ENCODE measurements at regions not wholly inside any gene's neighbourhood (a gene's known extent, or its start where the extent isn't known, plus 50 kb on each side); places are given as distances from the start of the nearest gene placed in this dataset.

- no peak for DNase-seq (ENCODE audit: low read depth)
These were observed 52.9 kb upstream of the SLC28A3 start for GRCh38 chr9:84393266-84393950.

GRCh38 chr9:84394036-84394435 is 53.5 kb upstream of the SLC28A3 start:
- no peak for DNase-seq (ENCODE audit: low read depth)

GRCh38 chr9:84397151-84397728 is 56.7 kb upstream of the SLC28A3 start:
- peak; percentile 26 for DNase-seq (ENCODE audit: low read depth)

DNA sequence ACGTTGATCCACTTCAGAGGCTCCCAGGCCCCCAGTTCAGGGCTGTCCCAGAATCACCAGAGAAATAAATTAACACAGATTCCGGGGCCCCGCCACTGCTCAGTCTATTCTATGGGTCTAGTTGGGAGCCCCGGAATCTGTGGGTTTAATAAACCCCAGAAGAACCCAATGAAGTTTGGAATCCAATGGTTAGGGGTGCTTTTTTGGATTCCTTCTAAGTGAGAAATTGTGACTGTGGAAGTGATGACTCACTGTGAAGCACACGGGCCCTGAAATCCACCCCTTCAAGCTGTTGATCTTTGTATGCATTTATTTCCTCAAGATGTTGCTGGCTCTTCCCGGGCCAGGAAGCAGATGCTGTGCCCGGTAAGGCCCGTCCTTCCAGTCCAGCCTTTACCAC is 57.3 kb upstream of the SLC28A3 start:
- DNase-seq (ENCODE audit: low read depth): no peak

DNA sequence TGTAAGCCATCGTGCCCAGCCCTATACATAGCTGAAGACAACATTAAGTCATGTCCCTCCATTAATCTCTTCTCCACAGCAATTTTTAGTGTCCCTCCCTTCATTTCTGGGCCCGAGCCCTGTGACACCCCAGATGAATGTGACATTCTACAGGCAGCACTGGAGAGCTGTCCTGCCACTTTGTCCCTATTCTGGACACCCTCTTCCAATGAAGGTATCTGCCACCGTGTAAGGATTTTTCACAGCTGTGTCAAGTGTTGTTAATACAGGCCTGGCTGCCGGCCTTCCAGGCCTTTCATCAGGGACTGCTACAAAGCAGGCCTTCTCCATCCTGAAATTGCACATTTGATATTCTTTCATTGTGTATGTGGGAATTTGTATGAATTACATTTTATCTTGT is 62.0 kb upstream of the SLC28A3 start:
- DNase-seq (ENCODE audit: low read depth): no peak

GRCh38 chr9:84403288-84403687 is 62.7 kb upstream of the SLC28A3 start:
- DNase-seq (ENCODE audit: low read depth): no peak

DNA sequence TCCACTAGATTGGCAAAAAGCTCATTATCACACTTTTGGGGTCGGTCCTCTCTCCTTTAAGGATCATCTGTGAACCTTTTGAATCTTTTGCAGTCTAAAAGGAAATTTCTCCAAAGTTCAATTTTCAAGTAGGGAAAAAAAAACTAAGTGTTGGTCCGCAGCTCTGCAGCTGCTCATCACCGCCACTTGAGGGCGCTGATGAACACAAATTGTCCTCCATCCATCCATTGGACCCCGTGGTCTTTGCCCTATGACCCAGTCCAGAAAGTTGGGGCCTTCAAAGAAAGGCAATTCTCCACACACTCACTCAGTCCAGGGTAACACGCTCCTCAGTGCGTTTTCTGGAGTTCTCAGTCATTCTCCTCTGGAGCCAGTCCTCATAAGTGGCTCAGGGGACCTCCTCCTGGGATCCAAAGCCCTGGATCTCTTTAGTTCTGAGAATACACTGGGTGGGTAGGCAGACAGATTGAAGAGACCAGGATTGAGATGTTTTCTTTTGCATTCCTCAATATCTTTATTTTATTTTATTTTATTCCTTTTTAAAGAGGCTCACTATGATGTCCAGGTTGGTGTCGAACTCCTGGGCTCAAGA is 63.6 kb upstream of the SLC28A3 start:
- no peak for DNase-seq (ENCODE audit: low read depth)

DNA sequence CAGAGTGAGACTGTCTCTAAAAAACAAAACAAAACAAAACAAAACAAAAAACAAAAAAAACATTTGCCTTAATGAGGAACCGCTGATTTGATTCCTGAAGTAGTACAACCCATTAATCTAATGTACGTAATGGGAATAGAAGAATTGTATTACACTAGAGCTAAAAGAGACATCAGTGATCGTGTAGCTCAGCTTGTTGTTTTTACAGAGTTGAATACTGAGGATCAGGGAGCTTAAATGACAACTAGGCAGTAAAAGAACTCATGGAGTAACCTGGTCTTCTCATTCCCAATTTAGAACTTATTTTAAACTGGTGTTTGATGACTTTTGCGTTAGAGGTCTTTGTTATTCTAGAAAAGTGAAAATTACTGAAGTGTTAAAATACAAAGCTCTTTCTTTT is 65.1 kb upstream of the SLC28A3 start:
- no peak for DNase-seq (ENCODE audit: low read depth)

DNA sequence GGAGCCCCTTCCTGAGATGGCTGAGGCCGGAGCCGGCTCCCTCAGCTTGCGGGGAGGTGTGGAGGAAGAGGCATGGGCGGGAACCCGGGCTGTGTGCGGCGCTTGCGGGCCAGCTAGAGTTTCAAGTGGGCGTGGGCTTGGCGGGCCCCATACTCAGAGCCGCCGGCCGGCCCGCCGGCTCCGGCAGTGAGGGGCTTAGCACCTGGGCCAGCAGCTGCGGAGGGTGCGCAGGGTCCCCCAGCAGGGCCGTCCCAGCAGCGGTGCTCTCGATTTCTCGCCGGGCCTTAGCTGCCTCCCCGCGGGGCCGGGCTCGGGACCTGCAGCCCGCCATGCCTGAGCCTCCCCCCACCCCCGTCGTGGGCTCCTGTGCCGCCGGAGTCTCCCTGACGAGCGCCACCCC is 67.9 kb upstream of the SLC28A3 start:
- DNase-seq (ENCODE audit: low read depth): no peak

DNA sequence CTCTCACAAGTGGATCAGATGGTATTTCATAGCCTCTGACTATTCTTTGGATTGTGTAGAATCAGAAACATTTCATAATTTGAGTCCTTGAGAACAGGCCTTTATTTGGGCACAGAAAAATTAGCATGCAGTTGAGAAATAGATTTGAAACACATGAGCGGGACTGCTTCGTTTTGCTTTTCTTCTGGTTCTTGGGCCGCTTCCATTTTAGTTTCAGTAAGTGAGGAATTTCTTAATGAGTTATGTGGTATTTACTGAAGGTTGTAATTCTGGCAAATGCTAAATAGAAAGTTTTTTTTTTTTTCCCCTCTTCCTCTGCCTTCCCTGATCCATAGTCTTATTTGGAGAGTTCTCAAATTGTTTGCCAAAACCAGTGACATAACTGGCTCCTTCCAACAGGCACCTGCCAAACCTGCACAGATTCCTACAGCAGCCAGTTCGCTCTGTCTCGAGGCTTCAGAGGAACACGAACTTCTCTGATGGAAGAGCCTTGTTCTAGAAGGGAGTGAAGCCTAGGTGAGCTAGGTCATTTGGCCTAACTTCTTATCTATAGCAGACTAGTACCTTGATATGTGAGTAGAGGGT is 71.2 kb upstream of the SLC28A3 start:
- no peak for DNase-seq (ENCODE audit: low read depth)

- DNase-seq (ENCODE audit: low read depth): no peak
These were observed 72.1 kb upstream of the SLC28A3 start for GRCh38 chr9:84412654-84413053.

- DNase-seq (ENCODE audit: low read depth): no peak
These were observed 72.7 kb upstream of the SLC28A3 start for GRCh38 chr9:84413301-84413700.

DNA sequence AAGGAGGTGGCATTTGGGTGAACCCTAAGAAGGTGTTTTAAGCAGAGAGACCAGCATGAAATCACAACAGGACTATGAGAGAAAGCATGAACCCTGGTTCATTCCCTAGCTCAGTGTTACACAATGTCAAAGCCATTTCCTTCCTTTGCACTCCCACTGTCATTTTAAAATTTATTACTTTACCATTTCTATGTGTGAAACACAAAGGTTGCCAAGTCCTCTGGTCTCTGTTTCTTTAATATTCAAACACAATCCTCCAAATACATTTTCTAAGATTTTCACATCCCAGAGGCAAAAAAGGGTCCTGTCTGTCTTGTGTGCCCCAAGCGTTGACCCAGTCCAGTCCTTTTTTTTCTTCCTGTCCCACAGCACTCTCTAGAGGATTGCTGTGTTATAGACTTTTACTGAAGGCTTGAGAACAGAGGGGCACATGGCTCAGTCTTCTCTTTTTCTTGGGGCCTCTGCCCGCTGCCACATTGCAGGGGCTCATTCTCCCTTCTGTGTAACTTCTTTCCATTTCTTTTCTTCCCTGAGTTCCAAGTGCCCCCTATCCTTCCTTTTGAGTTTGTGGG is 78.6 kb upstream of the SLC28A3 start:
- DNase-seq (ENCODE audit: low read depth): no peak

GRCh38 chr9:84424931-84425330 is 84.4 kb upstream of the SLC28A3 start:
- no peak for DNase-seq (ENCODE audit: low read depth)

DNA sequence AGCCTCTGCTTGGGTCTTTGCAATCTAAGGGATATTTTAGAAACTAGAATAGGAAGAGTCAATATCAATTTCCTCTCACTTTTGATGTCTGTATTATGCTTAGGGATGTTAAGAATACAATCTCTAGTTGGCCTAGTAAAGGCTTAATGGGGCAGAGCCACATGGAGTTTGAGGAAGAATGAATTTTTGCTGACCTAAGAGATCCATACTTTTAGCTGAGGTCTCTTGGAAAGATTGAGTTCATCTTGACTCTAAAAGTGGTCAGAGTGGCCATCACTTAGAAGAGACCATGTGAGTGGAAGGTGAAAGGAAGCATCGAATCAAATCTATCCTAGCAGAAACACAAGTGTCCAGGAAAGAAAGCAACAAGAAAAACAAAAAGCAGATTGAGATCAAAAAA is 92.2 kb upstream of the SLC28A3 start:
- no peak for DNase-seq (ENCODE audit: low read depth)

- DNase-seq (ENCODE audit: low read depth): no peak
These were observed 95.3 kb upstream of the SLC28A3 start for GRCh38 chr9:84435902-84436301.

DNA sequence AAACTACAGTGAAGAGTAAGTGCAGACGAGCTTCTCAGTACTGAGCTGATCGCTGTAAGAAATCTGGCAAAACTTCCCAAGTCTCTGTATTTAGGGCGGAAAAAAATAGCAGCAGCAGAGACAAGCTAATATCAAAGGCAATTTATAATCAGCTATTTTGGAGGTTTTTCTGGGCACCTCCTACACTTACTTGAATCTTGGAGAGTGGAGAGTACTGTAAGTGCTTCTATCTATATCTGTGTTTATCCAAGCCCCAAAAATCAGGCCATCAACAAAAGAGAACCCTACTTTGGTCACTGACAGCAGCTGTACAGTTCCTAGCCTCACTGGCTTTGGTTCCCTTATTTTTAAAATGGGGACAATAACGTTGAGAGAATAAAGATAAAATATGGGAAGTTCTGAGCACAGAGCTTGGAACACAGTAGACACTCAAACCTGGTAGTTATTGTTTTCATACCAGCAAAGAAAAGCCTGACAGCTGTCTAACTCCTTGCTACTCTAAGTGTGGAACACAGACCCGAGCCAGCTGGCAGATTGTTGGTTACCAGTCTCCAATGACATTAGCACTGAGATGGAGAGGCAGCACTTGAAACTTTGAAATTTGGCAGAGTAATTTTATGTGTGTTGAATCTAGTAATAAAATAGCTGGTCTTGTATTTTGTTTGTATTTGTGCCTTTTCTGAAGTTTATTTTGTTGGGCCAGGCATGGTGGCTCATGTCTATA is 96.0 kb upstream of the SLC28A3 start:
- DNase-seq (ENCODE audit: low read depth): no peak

DNA sequence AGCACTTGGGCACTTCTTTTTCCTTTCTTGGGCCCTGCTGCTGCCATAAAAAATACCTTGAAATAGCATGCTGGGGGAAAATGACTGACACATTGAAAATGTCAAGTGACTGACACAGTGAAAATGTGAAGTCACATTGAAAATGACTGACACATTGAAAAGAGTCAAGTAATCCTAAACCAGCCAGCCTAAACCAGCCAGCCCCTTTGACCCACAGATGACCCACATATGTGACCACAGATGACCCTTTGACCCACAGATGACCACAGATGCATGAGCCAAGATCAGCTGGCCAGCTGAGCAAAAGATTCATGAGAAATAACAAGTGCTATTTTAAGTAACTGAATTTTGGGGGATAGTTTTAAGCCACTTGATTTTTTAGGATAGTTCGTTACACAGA is 97.8 kb upstream of the SLC28A3 start:
- DNase-seq (ENCODE audit: low read depth): no peak

GRCh38 chr9:84439250-84439649 is 98.7 kb upstream of the SLC28A3 start:
- DNase-seq (ENCODE audit: low read depth): no peak

DNA sequence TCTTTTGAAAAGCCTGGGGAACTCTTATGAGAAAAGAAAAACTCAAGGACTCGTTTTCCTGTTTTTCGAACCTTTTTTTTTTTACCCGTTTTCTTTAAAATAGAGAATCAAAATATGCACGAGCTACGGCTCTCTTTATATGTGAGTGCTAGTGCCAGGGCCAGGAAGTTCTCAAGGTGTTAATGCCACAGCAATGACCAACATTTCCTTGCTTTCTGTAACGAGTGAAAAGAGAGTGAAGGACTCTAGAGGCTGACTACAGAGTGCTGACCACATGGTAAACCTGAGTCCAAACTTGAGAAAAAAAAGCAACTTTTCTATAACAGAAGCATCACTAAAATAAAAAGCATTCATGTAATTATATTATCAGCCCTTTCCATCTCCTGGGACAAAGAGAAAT is 102.2 kb upstream of the SLC28A3 start:
- DNase-seq (ENCODE audit: low read depth): no peak

DNA sequence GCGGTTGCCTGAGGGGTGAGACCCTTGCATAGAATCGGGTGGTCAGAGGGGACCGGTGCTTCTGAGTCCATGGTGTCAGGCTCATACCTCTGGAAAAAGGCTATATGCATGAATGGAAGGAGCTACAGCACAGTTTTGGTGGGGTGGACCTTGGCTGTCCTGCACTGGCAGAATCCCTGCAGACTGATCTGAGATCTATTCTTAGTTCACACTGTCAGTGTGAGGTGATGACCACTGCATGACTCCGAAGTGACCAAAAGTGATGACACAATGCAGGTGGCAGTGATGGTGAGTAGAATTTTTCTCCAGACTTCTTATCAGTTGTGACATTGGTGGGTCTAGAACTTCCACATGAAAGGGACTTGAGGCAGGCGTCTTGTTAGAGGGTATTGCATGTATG is 105.2 kb upstream of the SLC28A3 start:
- no peak for DNase-seq (ENCODE audit: low read depth)

DNA sequence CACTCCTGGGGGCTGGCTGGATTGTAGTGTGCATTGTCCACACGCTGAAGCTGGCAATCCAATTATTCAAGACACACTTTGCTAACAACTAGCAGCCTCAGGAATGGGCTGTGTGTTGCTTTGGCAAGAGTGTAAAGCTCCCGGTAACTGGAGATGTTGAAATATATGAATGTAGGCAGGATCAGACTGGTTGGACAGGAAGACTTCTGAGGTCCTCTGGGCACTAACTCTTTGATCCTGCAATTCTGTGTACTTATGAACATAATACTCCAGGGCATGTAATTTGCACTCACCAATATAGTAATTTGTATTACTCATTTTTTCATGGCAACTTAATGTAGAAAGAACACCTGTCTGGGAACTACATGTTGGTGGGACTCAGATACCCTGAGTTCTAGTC is 106.7 kb upstream of the SLC28A3 start:
- no peak for DNase-seq (ENCODE audit: low read depth)

GRCh38 chr9:84450029-84450428 is 109.5 kb upstream of the SLC28A3 start:
- no peak for DNase-seq (ENCODE audit: low read depth)
